ENCODE measurements at regions not wholly inside any gene's neighbourhood (a gene's known extent, or its start where the extent isn't known, plus 50 kb on each side); places are given as distances from the start of the nearest gene placed in this dataset.
"Not testable (repeated sequence)": the region's sequence is repeated elsewhere in the genome, so short reads cannot be mapped to it uniquely, and the experiment has no call there.

DNA sequence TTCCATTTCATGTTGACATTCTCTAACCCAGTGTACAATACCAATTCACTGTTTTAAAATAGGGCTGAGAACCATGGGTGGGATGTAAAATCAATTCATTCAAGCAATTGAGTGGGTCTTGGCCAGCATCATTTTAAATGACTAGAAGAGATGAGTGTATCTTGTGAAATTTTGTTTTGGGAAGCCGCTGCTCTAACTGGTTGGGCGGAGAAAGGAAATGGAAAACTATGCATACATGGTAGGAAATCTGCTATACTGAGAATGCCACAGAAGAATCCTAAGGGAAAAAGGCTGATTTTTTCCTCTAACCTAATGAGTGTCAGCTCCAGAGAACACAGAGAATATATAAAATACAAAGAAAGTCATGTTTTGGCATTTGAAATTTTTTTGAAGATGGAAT is 54.8 kb upstream of the DCLK2 start:
- DNase-seq = no peak

DNA sequence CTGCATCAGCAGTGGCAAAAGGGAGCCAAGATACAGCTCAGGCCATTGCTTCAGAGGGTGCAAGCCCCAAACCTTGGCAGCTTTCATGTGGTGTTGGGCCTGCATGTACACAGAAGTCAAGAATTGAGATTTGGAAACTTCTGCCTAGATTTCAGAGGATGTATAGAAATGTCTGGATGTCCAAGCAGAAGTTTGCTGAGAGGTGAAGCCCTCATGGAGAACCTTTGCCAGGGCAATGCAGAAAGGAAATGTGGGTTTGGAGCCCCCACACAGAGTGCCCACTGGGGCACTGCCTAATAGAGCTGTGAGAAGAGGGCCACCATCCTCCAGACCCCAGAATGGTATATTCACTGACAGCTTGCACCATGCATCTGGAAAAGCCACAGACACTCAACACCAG is 51.3 kb upstream of the DCLK2 start:
- not testable (repeated sequence) for DNase-seq

Measured in amygdala (tissue), 56 donors.